Type B pancreatic cell (in vitro differentiated cells): ENCODE measurements at regions not wholly inside any gene's neighbourhood (a gene's known extent, or its start where the extent isn't known, plus 50 kb on each side); places are given as distances from the start of the nearest gene placed in this dataset.

Experiments
- DNase-seq: peaks from one replicate; pipeline ENCODE4 v3.0.0; 2021; ENCODE audit warnings: mixed read lengths; ENCODE audit not compliant: unreplicated experiment; ENCODE audit errors: extremely low spot score
- H3K27ac Mint-ChIP-seq: 2 replicates; pipeline ENCODE4 v1.8.0; 2021; ENCODE audit warnings: mild to moderate bottlenecking, mixed read lengths
- H3K27me3 Mint-ChIP-seq: 2 replicates; pipeline ENCODE4 v1.8.0; 2021; ENCODE audit warnings: mixed read lengths
- H3K36me3 Mint-ChIP-seq: 2 replicates; pipeline ENCODE4 v1.8.0; 2021; ENCODE audit warnings: mixed read lengths
- H3K4me1 Mint-ChIP-seq: one replicate; pipeline ENCODE4 v1.8.0; 2021; ENCODE audit warnings: mixed read lengths; ENCODE audit not compliant: unreplicated experiment
- H3K4me3 Mint-ChIP-seq: 2 replicates; pipeline ENCODE4 v1.8.0; 2021; ENCODE audit warnings: mild to moderate bottlenecking, mixed read lengths
- H3K9me3 Mint-ChIP-seq: 2 replicates; pipeline ENCODE4 v1.8.0; 2021; ENCODE audit warnings: mixed read lengths
- TF ChIP-seq, protein P1 (sequence below): fragments of 200-600 bp; sonication (generic); conservative IDR thresholded peaks from 2 replicates; pipeline ENCODE4 v1.5.0; 2021; ENCODE audit warnings: antibody characterized with exemption, mild to moderate bottlenecking

DNA sequence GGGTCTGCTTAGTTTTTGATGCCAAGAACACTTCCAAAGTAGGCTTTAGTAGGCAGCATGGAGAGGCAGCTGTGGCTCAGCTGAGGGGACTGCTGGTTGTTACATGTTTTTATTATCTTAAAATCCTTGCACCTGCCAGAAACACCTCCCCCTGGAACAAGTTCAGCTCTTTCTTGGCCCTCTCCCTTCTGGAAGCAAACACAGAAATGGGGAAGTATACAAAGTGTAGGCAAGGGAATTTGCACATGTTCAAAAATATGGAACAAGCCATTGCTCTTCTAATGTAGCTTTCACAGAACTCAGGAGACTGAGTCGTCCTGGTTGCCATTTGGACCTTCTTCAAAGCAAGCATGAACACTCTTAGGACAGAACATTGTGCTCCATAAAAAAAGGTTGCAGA is 169.1 kb upstream of the SEMA6D start:
- no peak overlapping the region for H3K4me3 Mint-ChIP-seq
- no peaks in the 10 kb centered on the region for H3K27me3 Mint-ChIP-seq
- no peak overlapping the region for H3K27ac Mint-ChIP-seq
- DNase-seq: no peak
- H3K9me3 Mint-ChIP-seq: peaks cover 5% of the 10 kb centered on the region
- no peaks in the 10 kb centered on the region for H3K4me1 Mint-ChIP-seq
- no peaks in the 10 kb centered on the region for H3K36me3 Mint-ChIP-seq
- TF ChIP-seq, protein P1, sequence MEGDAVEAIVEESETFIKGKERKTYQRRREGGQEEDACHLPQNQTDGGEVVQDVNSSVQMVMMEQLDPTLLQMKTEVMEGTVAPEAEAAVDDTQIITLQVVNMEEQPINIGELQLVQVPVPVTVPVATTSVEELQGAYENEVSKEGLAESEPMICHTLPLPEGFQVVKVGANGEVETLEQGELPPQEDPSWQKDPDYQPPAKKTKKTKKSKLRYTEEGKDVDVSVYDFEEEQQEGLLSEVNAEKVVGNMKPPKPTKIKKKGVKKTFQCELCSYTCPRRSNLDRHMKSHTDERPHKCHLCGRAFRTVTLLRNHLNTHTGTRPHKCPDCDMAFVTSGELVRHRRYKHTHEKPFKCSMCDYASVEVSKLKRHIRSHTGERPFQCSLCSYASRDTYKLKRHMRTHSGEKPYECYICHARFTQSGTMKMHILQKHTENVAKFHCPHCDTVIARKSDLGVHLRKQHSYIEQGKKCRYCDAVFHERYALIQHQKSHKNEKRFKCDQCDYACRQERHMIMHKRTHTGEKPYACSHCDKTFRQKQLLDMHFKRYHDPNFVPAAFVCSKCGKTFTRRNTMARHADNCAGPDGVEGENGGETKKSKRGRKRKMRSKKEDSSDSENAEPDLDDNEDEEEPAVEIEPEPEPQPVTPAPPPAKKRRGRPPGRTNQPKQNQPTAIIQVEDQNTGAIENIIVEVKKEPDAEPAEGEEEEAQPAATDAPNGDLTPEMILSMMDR: no peak

DNA sequence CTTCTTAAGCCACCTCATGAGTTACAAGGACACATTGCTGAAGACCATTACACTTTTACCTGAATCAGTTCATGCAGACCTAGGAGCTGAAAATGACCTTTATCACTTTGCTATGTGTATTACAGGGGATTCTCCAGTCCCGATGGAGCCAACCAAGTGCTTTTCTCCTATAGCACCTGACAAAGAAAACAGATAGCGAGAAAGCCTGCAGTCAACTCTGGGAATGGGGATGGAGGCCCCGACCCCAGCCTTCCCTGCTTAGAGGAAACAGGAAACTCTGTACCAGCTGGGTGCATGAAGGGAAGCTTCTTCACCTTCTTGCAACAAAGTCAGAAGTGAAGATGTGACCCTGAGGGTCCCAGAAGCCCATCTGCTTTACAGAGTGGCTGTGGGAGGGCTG is 168.3 kb upstream of the SEMA6D start:
- no peaks in the 10 kb centered on the region for H3K9me3 Mint-ChIP-seq
- DNase-seq: no peak
- H3K4me3 Mint-ChIP-seq: no peak overlapping the region
- no peaks in the 10 kb centered on the region for H3K36me3 Mint-ChIP-seq
- no peaks in the 10 kb centered on the region for H3K27me3 Mint-ChIP-seq
- H3K4me1 Mint-ChIP-seq: no peaks in the 10 kb centered on the region
- no peak overlapping the region for H3K27ac Mint-ChIP-seq
- TF ChIP-seq, protein P1: no peak

DNA sequence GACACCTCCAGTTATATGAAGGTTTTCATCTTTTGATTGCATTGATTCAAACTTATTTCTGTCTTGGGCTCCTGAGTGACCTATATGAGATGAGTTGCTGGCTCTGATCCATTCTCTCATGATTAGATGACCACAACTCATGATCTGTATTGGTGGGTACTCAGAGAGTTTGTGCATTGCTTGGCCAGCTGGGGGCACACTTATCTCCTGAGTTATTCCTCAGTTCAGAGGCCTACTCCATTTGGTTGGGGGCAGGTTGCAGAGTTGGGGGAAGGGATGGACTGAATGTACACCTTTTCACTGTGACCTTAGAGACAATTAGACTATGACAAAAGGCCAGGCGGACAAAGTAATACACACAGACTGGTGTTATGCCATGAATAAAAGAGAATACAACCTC is 166.2 kb upstream of the SEMA6D start:
- Mint-ChIP-seq H3K9me3 (no peaks in the 10 kb centered on the region), H3K27ac (no peak overlapping the region), H3K27me3 (no peaks in the 10 kb centered on the region), H3K4me3 (no peak overlapping the region), H3K36me3 (no peaks in the 10 kb centered on the region), H3K4me1 (no peaks in the 10 kb centered on the region)
- TF ChIP-seq, protein P1: no peak
- DNase-seq: no peak

DNA sequence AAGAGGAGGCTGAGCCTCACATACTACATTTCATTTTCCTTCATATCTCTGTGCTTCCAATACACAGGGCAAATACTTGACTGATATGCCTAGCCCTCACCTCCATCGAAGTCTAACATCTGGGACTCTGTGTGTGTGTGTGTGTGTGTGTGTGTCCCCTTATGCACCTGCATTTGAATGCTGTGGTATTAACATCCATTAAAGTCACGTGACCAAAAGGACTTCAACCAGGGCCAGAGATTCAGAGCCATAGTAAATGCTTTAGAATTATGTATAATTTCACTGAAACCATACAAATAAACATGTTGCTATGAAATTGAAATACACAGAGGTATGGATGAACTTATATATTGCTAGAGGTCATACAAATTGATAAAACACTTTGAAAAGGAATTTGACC is 165.8 kb upstream of the SEMA6D start:
- H3K27me3 Mint-ChIP-seq: no peaks in the 10 kb centered on the region
- peaks cover under 1% of the 10 kb centered on the region for H3K4me1 Mint-ChIP-seq
- TF ChIP-seq, protein P1: no peak
- no peak for DNase-seq
- H3K36me3 Mint-ChIP-seq: no peaks in the 10 kb centered on the region
- H3K4me3 Mint-ChIP-seq: no peak overlapping the region
- no peaks in the 10 kb centered on the region for H3K9me3 Mint-ChIP-seq
- H3K27ac Mint-ChIP-seq: no peak overlapping the region

DNA sequence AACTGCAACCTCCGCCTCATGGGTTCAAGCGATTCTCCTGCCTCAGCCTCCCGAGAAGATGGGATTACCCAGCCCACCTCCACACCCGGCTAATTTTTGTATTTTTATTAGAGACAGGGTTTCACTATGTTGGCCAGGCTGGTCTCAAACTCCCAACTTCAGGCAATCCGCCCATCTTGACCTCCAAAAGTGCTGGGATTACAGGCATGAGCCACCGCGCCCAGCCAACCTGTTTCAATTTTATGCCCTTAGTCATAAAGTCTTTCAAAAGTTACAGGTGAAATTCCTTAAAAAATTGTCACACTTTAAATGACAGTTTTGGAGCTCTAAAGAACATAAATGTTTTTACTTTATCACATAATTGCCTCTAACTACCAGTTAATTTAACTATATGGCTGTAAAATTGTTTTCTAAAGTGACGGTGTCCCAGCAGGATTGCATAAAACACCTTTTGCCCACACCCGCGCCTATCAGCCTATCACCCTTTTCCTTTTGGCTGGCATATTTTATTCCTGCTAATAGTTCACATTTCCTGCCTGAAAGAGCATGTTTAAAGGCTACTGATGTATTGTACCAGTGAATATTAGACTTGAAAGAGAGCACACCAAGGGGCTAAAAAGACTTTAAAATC is 164.2 kb upstream of the SEMA6D start:
- Mint-ChIP-seq H3K4me1 (peaks cover 8% of the 10 kb centered on the region), H3K36me3 (no peaks in the 10 kb centered on the region), H3K27ac (no peak overlapping the region), H3K4me3 (no peak overlapping the region), H3K27me3 (no peaks in the 10 kb centered on the region), H3K9me3 (no peaks in the 10 kb centered on the region)
- TF ChIP-seq, protein P1: no peak
- no peak for DNase-seq

DNA sequence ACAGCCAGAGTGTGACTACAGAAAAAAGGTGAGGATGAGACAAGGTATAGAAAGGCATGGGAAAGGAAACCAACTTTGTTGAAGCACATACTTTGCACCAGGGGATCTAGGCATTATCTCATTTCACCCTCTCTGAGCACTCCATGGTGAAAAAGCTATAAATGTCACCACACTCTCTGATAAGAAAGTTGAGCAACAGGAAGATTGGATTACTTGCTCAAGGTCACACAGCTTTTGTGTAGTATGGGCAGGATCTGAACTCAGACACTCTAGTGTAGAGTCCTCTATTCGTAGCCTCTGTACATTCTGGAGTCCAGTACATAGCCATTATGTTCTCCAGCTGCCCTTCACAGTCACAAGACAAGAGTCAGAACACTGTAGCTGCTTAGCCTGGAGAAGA is 163.4 kb upstream of the SEMA6D start:
- no peak for DNase-seq
- H3K27ac Mint-ChIP-seq: no peak overlapping the region
- no peaks in the 10 kb centered on the region for H3K9me3 Mint-ChIP-seq
- H3K36me3 Mint-ChIP-seq: no peaks in the 10 kb centered on the region
- peaks cover 8% of the 10 kb centered on the region for H3K4me1 Mint-ChIP-seq
- no peaks in the 10 kb centered on the region for H3K27me3 Mint-ChIP-seq
- TF ChIP-seq, protein P1: no peak
- no peak overlapping the region for H3K4me3 Mint-ChIP-seq
